HCT116 (cell line): ENCODE measurements at regions not wholly inside any gene's neighbourhood (a gene's known extent, or its start where the extent isn't known, plus 50 kb on each side); places are given as distances from the start of the nearest gene placed in this dataset.

Experiments used
- ATAC-seq: fragments of 200-7000 bp; cut with Tn5 transposase; 2 replicates; pipeline ENCODE4 v1.9.1; 2020; ENCODE audit warnings: mild to moderate bottlenecking, moderate library complexity
- BruUV-seq: library from RNA; stranded (reverse); fragments of 400-500 nt; replicated peaks from 2 replicates; lab custom pipeline; 2021; lab: Mats Ljungman, UMichigan
- CTCF ChIA-PET: fragments of 300-600 bp; sonication (Branson Sonifier 250); formaldehyde crosslinking; loops from one replicate; lab custom pipeline; 2021; ENCODE audit warnings: antibody characterized with exemption; lab: Charles Lee
- POLR2A ChIA-PET: fragments of 300-600, 350-600 bp; sonication (Branson Sonifier 250); formaldehyde crosslinking; loops from one replicate; lab custom pipeline; 2021; ENCODE audit warnings: antibody characterized with exemption; lab: Charles Lee
- RAD21 ChIA-PET, 2 experiments: fragments of 300-600 bp; sonication (Branson Sonifier 250); formaldehyde crosslinking; loops; one replicate each; lab custom pipeline; 2023; ENCODE audit warnings: low total read pairs in 2 of 2; ENCODE audit not compliant: uncharacterized antibody in 2 of 2, unreplicated experiment in 2 of 2, low non-redundant PET in 1 of 2; lab: Charles Lee
- DNase-seq: peaks from one replicate; pipeline ENCODE4 v3.0.0-alpha.2; 2010; ENCODE audit warnings: low read depth, low spot score
- H2AFZ ChIP-seq: fragments of 200-600 bp; shearing (Covaris generic), sonication (generic); 2 replicates; pipeline ENCODE4 v1.6.1; 2017; ENCODE audit warnings: low read depth, mixed run types, mixed read lengths, antibody characterized with exemption, low read length; ENCODE audit not compliant: poor library complexity, severe bottlenecking
- H3K27ac ChIP-seq: 2 replicates; pipeline ENCODE4 v1.5.1; 2012; ENCODE audit warnings: low read depth, low read length
- H3K27me3 ChIP-seq: fragments of 200-600 bp; sonication (generic); 2 replicates; pipeline ENCODE4 v1.6.1; 2016; ENCODE audit warnings: mixed run types, low read length, mixed read lengths; ENCODE audit not compliant: insufficient read depth
- H3K36me3 ChIP-seq, 2 experiments: fragments of 200-500 bp in 1 of 2; fragments of 200-600 bp in 1 of 2; sonication (Bioruptor generic) in 1 of 2; sonication (generic) in 1 of 2; 2 replicates each; pipeline versions ENCODE4 v1.5.1 to v1.6.1; 2014 to 2016; ENCODE audit warnings: low read length in 2 of 2, inconsistent platforms in 1 of 2, mixed read lengths in 1 of 2, mixed run types in 1 of 2; ENCODE audit not compliant: insufficient read depth in 2 of 2, control insufficient read depth in 1 of 2
- H3K4me1 ChIP-seq, 2 experiments: fragments of 200-600 bp in 1 of 2; sonication (generic) in 1 of 2; 2 replicates each; pipeline versions ENCODE4 v1.5.1 to v1.6.1; 2012 to 2017; ENCODE audit warnings: low read length in 2 of 2, inconsistent platforms in 1 of 2, mild to moderate bottlenecking in 1 of 2, mixed read lengths in 1 of 2, mixed run types in 1 of 2, moderate library complexity in 1 of 2; ENCODE audit not compliant: insufficient read depth in 2 of 2, control insufficient read depth in 1 of 2
- H3K4me2 ChIP-seq: fragments of 200-600 bp; sonication (generic); 2 replicates; pipeline ENCODE4 v1.6.1; 2017; ENCODE audit warnings: mixed run types, low read length, mixed read lengths
- H3K4me3 ChIP-seq, 2 experiments: fragments of 200-600 bp in 1 of 2; sonication (generic) in 1 of 2; replicated peaks in 1 of 2; 2 replicates each; pipeline ENCODE4 v1.5.1; 2011 to 2016; ENCODE audit warnings: low read length in 2 of 2, control low read depth in 1 of 2, low read depth in 1 of 2, mild to moderate bottlenecking in 1 of 2, mixed read lengths in 1 of 2, mixed run types in 1 of 2
- H3K79me2 ChIP-seq: fragments of 200-600 bp; sonication (generic); 2 replicates; pipeline ENCODE4 v1.6.1; 2017; ENCODE audit warnings: mild to moderate bottlenecking, mixed run types, low read length, moderate library complexity, mixed read lengths; ENCODE audit not compliant: insufficient read depth
- H3K9ac ChIP-seq: fragments of 200-600 bp; sonication (generic); 2 replicates; pipeline ENCODE4 v1.6.1; 2016; ENCODE audit warnings: low read length, mixed read lengths
- H3K9me2 ChIP-seq: fragments of 200-600 bp; sonication (generic), shearing (Covaris generic); 2 replicates; pipeline ENCODE4 v1.6.1; 2017; ENCODE audit warnings: mixed run types, mild to moderate bottlenecking, moderate library complexity; ENCODE audit not compliant: insufficient read depth
- H3K9me3 ChIP-seq, 2 experiments: fragments of 200-500 bp in 1 of 2; fragments of 200-600 bp in 1 of 2; sonication (Bioruptor generic) in 1 of 2; sonication (generic) in 1 of 2; 2 replicates each; pipeline ENCODE4 v1.6.1; 2014 to 2017; ENCODE audit warnings: low read length in 2 of 2, mixed read lengths in 2 of 2, inconsistent platforms in 1 of 2, low read depth in 1 of 2, mild to moderate bottlenecking in 1 of 2, mixed run types in 1 of 2, moderate library complexity in 1 of 2; ENCODE audit not compliant: control insufficient read depth in 1 of 2, insufficient read depth in 1 of 2
- H4K20me1 ChIP-seq: fragments of 200-600 bp; sonication (generic), shearing (Covaris generic); 2 replicates; pipeline ENCODE4 v1.6.1; 2017; ENCODE audit warnings: mixed run types, mild to moderate bottlenecking, moderate library complexity; ENCODE audit not compliant: insufficient read depth
- ATF3 ChIP-seq: IDR thresholded peaks from 2 replicates; pipeline ENCODE4 v1.6.1; 2012
- CBX3 ChIP-seq: IDR thresholded peaks from 2 replicates; pipeline ENCODE4 v1.6.1; 2012; ENCODE audit warnings: low read depth
- CEBPB ChIP-seq: IDR thresholded peaks from 2 replicates; pipeline ENCODE4 v1.6.1; 2012; ENCODE audit warnings: low read depth
- EGR1 ChIP-seq: IDR thresholded peaks from 2 replicates; pipeline ENCODE4 v1.6.1; 2012; ENCODE audit warnings: low read depth
- EZH2phosphoT487 ChIP-seq: fragments of 200-600 bp; IDR thresholded peaks from 2 replicates; pipeline ENCODE4 v1.6.1; 2018; ENCODE audit warnings: antibody characterized with exemption, borderline replicate concordance
- SP1 ChIP-seq: IDR thresholded peaks from 2 replicates; pipeline ENCODE4 v1.6.1; 2012; ENCODE audit warnings: low read depth
- TCF7L2 ChIP-seq: IDR thresholded peaks from 2 replicates; pipeline ENCODE4 v1.7.0; 2011; ENCODE audit warnings: borderline replicate concordance, inconsistent platforms; ENCODE audit not compliant: insufficient read depth, insufficient read length; ENCODE audit errors: extremely low read depth
- YY1 ChIP-seq: IDR thresholded peaks from 2 replicates; pipeline ENCODE4 v1.6.1; 2011; ENCODE audit warnings: low read length, low read depth, moderate library complexity, mild to moderate bottlenecking; ENCODE audit not compliant: insufficient replicate concordance; ENCODE audit errors: extremely low read depth
- ZFX ChIP-seq: fragments of 450-650 bp; IDR thresholded peaks from 2 replicates; pipeline ENCODE4 v1.6.1; 2017
- ZNF274 ChIP-seq: fragments of 200-500 bp; sonication (Bioruptor generic); IDR thresholded peaks from 2 replicates; pipeline ENCODE4 v1.6.1; 2014; ENCODE audit warnings: mild to moderate bottlenecking, low read depth, low read length, inconsistent platforms
- intact Hi-C: fragments of 100-400 bp; cut with micrococcal nuclease; formaldehyde crosslinking; loops from 2 replicates; pipeline ENCODE4 v1.10.0; 2022
- TF ChIP-seq, protein P1 (sequence below): IDR thresholded peaks from 2 replicates; pipeline ENCODE4 v1.6.1; 2012; ENCODE audit warnings: low read depth

DNA sequence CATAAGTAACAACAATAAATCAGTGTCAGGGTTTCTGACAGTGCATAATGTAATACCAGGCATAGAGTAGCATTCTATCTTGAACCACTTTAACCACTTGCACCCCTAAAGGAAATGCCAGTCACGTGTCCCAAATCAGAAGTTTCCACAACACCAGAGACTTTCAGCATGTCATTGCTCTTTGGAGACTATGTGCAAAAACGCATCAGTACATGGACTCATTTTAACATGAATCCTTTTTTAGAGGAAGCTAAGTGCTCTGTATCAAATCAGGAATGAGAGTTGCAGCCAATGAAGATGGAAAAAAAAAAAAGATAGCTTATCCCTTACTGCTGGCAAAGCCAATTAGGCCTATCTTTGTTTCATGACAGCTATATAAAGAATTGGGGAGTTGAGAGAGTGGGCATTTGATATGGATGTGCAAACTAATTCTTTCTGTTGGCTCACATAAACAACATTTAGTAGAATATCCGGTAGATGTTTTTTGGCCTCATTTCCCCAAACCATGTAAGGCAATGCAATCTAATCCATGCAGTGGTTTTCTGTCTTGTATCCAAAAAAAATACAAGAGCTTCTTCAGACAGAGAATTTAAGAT is 353.1 kb downstream of the IRS1 start:
- POLR2A ChIA-PET: no interaction called here
- intact Hi-C loops: no loop called here

More for the DNA sequence above, 353.1 kb downstream of the IRS1 start:
- DNase-seq: no peak
- ChIA-PET RAD21 (no interaction called here), CTCF (interaction anchor here (0.7 kb wide), 1 partner anchor 331 kb away, joined by 3 read pairs; no protein-coding TSS in a partner anchor)
- no peak overlapping the region for H2AFZ ChIP-seq
- TF ChIP-seq TCF7L2: no peak
- no peak for TF ChIP-seq ZNF274
- no peak for TF ChIP-seq SP1
- no peak for TF ChIP-seq YY1
- no peak for TF ChIP-seq ZFX
- TF ChIP-seq, protein P1, sequence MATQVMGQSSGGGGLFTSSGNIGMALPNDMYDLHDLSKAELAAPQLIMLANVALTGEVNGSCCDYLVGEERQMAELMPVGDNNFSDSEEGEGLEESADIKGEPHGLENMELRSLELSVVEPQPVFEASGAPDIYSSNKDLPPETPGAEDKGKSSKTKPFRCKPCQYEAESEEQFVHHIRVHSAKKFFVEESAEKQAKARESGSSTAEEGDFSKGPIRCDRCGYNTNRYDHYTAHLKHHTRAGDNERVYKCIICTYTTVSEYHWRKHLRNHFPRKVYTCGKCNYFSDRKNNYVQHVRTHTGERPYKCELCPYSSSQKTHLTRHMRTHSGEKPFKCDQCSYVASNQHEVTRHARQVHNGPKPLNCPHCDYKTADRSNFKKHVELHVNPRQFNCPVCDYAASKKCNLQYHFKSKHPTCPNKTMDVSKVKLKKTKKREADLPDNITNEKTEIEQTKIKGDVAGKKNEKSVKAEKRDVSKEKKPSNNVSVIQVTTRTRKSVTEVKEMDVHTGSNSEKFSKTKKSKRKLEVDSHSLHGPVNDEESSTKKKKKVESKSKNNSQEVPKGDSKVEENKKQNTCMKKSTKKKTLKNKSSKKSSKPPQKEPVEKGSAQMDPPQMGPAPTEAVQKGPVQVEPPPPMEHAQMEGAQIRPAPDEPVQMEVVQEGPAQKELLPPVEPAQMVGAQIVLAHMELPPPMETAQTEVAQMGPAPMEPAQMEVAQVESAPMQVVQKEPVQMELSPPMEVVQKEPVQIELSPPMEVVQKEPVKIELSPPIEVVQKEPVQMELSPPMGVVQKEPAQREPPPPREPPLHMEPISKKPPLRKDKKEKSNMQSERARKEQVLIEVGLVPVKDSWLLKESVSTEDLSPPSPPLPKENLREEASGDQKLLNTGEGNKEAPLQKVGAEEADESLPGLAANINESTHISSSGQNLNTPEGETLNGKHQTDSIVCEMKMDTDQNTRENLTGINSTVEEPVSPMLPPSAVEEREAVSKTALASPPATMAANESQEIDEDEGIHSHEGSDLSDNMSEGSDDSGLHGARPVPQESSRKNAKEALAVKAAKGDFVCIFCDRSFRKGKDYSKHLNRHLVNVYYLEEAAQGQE: no peak
- no peak for TF ChIP-seq CBX3
- no peak for TF ChIP-seq EGR1
- TF ChIP-seq CEBPB: no peak
- TF ChIP-seq ATF3: no peak
- no peak for TF ChIP-seq EZH2phosphoT487
- TF ChIP-seq, all 23 proteins: peak for 0
- no peaks in the 10 kb centered on the region for H3K79me2 ChIP-seq
- H3K4me2 ChIP-seq: no peak overlapping the region
- no peak for ATAC-seq
- peaks cover 0 to 3% of the 10 kb centered on the region in 2 experiments; a peak in 1 of 4 replicates for H3K36me3 ChIP-seq
- H3K27ac ChIP-seq: no peak overlapping the region
- H3K9ac ChIP-seq: no peak overlapping the region
- H4K20me1 ChIP-seq: no peaks in the 10 kb centered on the region
- H3K9me2 ChIP-seq: no peaks in the 10 kb centered on the region
- no peak overlapping the region for H3K4me3 ChIP-seq
- peaks cover 0 to 21% of the 10 kb centered on the region in 2 experiments; a peak in 1 of 4 replicates for H3K4me1 ChIP-seq
- BruUV-seq: no TSS peak
- H3K9me3 ChIP-seq: peaks cover 0 to 2% of the 10 kb centered on the region in 2 experiments; a peak in 1 of 4 replicates
- no peaks in the 10 kb centered on the region for H3K27me3 ChIP-seq
